CD1c-positive myeloid dendritic cell (primary cell): ENCODE measurements at regions not wholly inside any gene's neighbourhood (a gene's known extent, or its start where the extent isn't known, plus 50 kb on each side); places are given as distances from the start of the nearest gene placed in this dataset.

Experiments used
- DNase-seq: peaks from one replicate; pipeline ENCODE4 v3.0.0-alpha.2; 2016; ENCODE audit errors: extremely low spot score

GRCh38 chr3:21801631-21802030 lies 50.6 kb upstream of the ZNF385D start:
- no peak for DNase-seq

- no peak for DNase-seq
Observed at GRCh38 chr3:21803604-21804003, 52.6 kb upstream of the ZNF385D start.

GRCh38 chr3:21804330-21804729 lies 53.3 kb upstream of the ZNF385D start:
- no peak for DNase-seq

- DNase-seq, result no peak
Observed at GRCh38 chr3:21806733-21807132, 55.7 kb upstream of the ZNF385D start.

GRCh38 chr3:21825684-21826083 lies 74.7 kb upstream of the ZNF385D start:
- no peak for DNase-seq

GRCh38 chr3:21826416-21826815 lies 75.4 kb upstream of the ZNF385D start:
- no peak for DNase-seq

GRCh38 chr3:21830541-21830940 lies 79.5 kb upstream of the ZNF385D start:
- DNase-seq, result no peak

GRCh38 chr3:21835264-21835663 lies 84.3 kb upstream of the ZNF385D start:
- DNase-seq, result no peak

- DNase-seq, result no peak
Observed at GRCh38 chr3:21836227-21836626, 85.2 kb upstream of the ZNF385D start.

- no peak for DNase-seq
Observed at GRCh38 chr3:21839176-21839575, 88.2 kb upstream of the ZNF385D start.

- no peak for DNase-seq
Observed at GRCh38 chr3:21839592-21839991, 88.6 kb upstream of the ZNF385D start.

- DNase-seq, result no peak
Observed at GRCh38 chr3:21847005-21847404, 96.0 kb upstream of the ZNF385D start.

- no peak for DNase-seq
Observed at GRCh38 chr3:21859124-21860081, 108.4 kb upstream of the ZNF385D start.

GRCh38 chr3:21860082-21860475 lies 109.1 kb upstream of the ZNF385D start:
- no peak for DNase-seq

GRCh38 chr3:21860657-21861056 lies 109.6 kb upstream of the ZNF385D start:
- DNase-seq, result no peak

GRCh38 chr3:21876782-21877181 lies 125.8 kb upstream of the ZNF385D start:
- DNase-seq, result no peak

GRCh38 chr3:21877214-21877754 lies 126.3 kb upstream of the ZNF385D start:
- DNase-seq, result no peak

GRCh38 chr3:21879184-21879886 lies 128.3 kb upstream of the ZNF385D start:
- no peak for DNase-seq

- DNase-seq, result no peak
Observed at GRCh38 chr3:21888656-21889055, 137.6 kb upstream of the ZNF385D start.

GRCh38 chr3:21889166-21889565 lies 138.2 kb upstream of the ZNF385D start:
- DNase-seq, result no peak

- DNase-seq, result no peak
Observed at GRCh38 chr3:21892104-21892503, 141.1 kb upstream of the ZNF385D start.

- DNase-seq, result no peak
Observed at GRCh38 chr3:21893242-21893641, 142.2 kb upstream of the ZNF385D start.
